SU-DHL-6 (cell line): ENCODE measurements at regions not wholly inside any gene's neighbourhood (a gene's known extent, or its start where the extent isn't known, plus 50 kb on each side); places are given as distances from the start of the nearest gene placed in this dataset.

Source experiments
- H2AFZ ChIP-seq: fragments of 200-600 bp; sonication (generic); 2 replicates; pipeline ENCODE4 v1.6.1; 2014; ENCODE audit warnings: low read depth, mild to moderate bottlenecking, moderate library complexity, mixed read lengths, antibody characterized with exemption, low read length; ENCODE audit not compliant: severe bottlenecking
- H3F3A ChIP-seq: fragments of 200-600 bp; shearing (Covaris generic); 2 replicates; pipeline ENCODE4 v1.6.0; 2016; ENCODE audit warnings: antibody characterized with exemption, mild to moderate bottlenecking; ENCODE audit not compliant: insufficient read depth
- H3K27ac ChIP-seq: fragments of 200-600 bp; sonication (generic); 2 replicates; pipeline ENCODE4 v1.5.1; 2016; ENCODE audit warnings: low read depth, mild to moderate bottlenecking, low read length, moderate library complexity, mixed read lengths
- H3K27me3 ChIP-seq: fragments of 200-600 bp; sonication (generic), shearing (Covaris generic); 2 replicates; pipeline ENCODE4 v1.6.0; 2014; ENCODE audit warnings: mild to moderate bottlenecking, low read length
- H3K36me3 ChIP-seq: fragments of 200-600 bp; sonication (generic); 2 replicates; pipeline ENCODE4 v1.6.1; 2014; ENCODE audit warnings: mild to moderate bottlenecking, low read length, mixed read lengths
- H3K4me2 ChIP-seq: fragments of 300-600, 200-600 bp; shearing (Covaris generic), sonication (generic); 2 replicates; pipeline ENCODE4 v1.6.0; 2014; ENCODE audit warnings: low read length, low read depth, mild to moderate bottlenecking; ENCODE audit not compliant: poor library complexity, severe bottlenecking
- H3K4me3 ChIP-seq: fragments of 200-600 bp; sonication (generic); 2 replicates; pipeline ENCODE4 v1.5.1; 2014; ENCODE audit warnings: antibody characterized with exemption, low read length, mild to moderate bottlenecking, mixed read lengths; ENCODE audit not compliant: insufficient read depth, poor library complexity, severe bottlenecking
- H3K79me2 ChIP-seq: fragments of 200-600 bp; sonication (generic); 2 replicates; pipeline ENCODE4 v1.6.1; 2014; ENCODE audit warnings: mild to moderate bottlenecking, low read length, moderate library complexity; ENCODE audit not compliant: insufficient read depth
- H3K9ac ChIP-seq: fragments of 200-600 bp; sonication (generic); 2 replicates; pipeline ENCODE4 v1.7.0; 2014; ENCODE audit warnings: mild to moderate bottlenecking, low read length
- H3K9me2 ChIP-seq: fragments of 200-600 bp; sonication (generic); replicated peaks from 2 replicates; pipeline ENCODE4 v1.6.1; 2014; ENCODE audit warnings: low read length; ENCODE audit not compliant: insufficient read depth
- H3K9me3 ChIP-seq: fragments of 200-600 bp; sonication (generic); 2 replicates; pipeline ENCODE4 v1.6.1; 2014; ENCODE audit warnings: low read length, mixed read lengths; ENCODE audit not compliant: insufficient read depth
- H4K20me1 ChIP-seq: fragments of 200-600 bp; sonication (generic); 2 replicates; pipeline ENCODE4 v1.6.1; 2014; ENCODE audit warnings: low read depth, mild to moderate bottlenecking, antibody characterized with exemption, low read length, moderate library complexity, mixed read lengths
- CTCF ChIP-seq: fragments of 200-600 bp; sonication (generic); IDR thresholded peaks from one replicate; pipeline ENCODE4 v1.5.1; 2017; ENCODE audit warnings: antibody characterized with exemption, mild to moderate bottlenecking, low read length, moderate library complexity; ENCODE audit not compliant: insufficient read depth, poor library complexity, severe bottlenecking
- EZH2phosphoT487 ChIP-seq: fragments of 200-600 bp; sonication (generic), shearing (Covaris generic); conservative IDR thresholded peaks from 2 replicates; pipeline ENCODE4 v1.6.1; 2018; ENCODE audit warnings: mild to moderate bottlenecking, antibody characterized with exemption, low read length, moderate library complexity, mixed read lengths

DNA sequence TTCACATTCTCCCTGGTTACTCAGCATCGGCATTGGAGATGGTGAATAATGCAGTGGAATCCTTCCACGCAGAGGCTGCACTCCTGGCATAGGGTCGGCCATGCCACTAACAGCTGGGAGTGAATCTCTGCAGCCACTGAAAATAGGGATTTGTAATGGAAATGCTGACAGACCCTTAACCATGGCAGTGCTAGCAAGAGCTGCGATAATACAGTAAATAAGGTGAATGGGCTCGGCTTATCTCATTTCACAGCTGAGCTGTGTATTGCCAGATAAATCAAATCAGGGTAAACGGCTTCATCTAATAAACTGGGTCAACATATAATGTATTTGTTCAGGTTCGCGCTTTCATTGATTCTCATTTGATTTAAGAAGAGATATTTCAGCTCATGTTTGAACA, 156.8 kb downstream of the SLC35B3 start:
- Histone ChIP-seq H3K4me3 (no peak overlapping the region), H3K27ac (no peak overlapping the region), H3K4me2 (no peak overlapping the region), H3K79me2 (no peaks in the 10 kb centered on the region), H2AFZ (no peak overlapping the region), H3K27me3 (no peaks in the 10 kb centered on the region), H3K36me3 (no peaks in the 10 kb centered on the region), H4K20me1 (no peaks in the 10 kb centered on the region), H3K9me3 (no peaks in the 10 kb centered on the region), H3K9me2 (no peaks in the 10 kb centered on the region), H3F3A (no peaks in the 10 kb centered on the region), H3K9ac (no peak overlapping the region)
- TF ChIP-seq EZH2phosphoT487: no peak
- no peak for TF ChIP-seq CTCF

DNA sequence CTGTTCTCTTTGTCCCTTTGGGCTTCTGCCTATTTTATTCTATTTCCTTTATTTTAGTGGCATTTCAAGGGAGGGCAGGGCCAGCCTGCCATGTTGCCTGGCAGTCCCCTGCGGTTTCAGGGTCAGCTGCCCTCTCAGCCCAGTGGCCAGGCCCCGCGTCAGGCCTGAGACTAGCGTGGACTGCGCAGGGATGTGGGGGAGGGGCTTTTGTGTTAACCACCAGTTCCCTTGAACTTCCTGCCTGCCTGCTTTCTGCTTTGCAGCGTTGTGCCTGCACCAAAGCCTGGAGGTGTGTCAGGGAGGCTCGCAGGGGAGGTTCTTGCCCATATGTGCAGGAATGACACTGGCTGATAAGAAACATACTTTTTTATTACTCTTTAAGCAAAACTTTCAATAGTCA, 157.6 kb downstream of the SLC35B3 start:
- no peak for TF ChIP-seq CTCF
- no peak for TF ChIP-seq EZH2phosphoT487
- H3K9me3 ChIP-seq: no peaks in the 10 kb centered on the region
- no peak overlapping the region for H3K27ac ChIP-seq
- no peaks in the 10 kb centered on the region for H3K27me3 ChIP-seq
- H3K36me3 ChIP-seq: no peaks in the 10 kb centered on the region
- H2AFZ ChIP-seq: no peak overlapping the region
- no peaks in the 10 kb centered on the region for H3K79me2 ChIP-seq
- no peak overlapping the region for H3K9ac ChIP-seq
- no peak overlapping the region for H3K4me3 ChIP-seq
- H3F3A ChIP-seq: no peaks in the 10 kb centered on the region
- H4K20me1 ChIP-seq: no peaks in the 10 kb centered on the region
- H3K4me2 ChIP-seq: no peak overlapping the region
- H3K9me2 ChIP-seq: no peaks in the 10 kb centered on the region

DNA sequence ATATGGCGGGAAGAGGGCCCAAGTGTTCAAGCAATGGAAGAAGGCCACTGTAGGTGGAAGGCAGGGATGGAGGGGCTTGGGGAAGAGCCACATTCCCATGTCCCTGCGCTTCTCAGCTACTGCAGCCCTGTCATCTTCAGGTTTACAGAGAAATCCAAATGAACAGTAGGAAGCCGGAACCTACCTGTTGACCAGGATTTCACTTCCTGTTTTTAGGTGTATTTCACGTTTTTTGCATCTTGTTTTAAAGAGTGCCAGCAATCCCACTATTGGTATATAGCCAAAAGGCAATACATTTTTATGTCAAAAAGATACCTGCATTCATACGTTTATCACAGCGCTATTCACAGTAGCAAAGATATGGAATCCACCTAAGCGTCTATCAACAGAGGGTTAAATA, 159.2 kb downstream of the SLC35B3 start:
- H3K9ac ChIP-seq: no peak overlapping the region
- H3K4me2 ChIP-seq: no peak overlapping the region
- no peak overlapping the region for H2AFZ ChIP-seq
- no peaks in the 10 kb centered on the region for H3K36me3 ChIP-seq
- no peaks in the 10 kb centered on the region for H3K9me2 ChIP-seq
- no peak overlapping the region for H3K27ac ChIP-seq
- H3K9me3 ChIP-seq: no peaks in the 10 kb centered on the region
- TF ChIP-seq CTCF: no peak
- no peak for TF ChIP-seq EZH2phosphoT487
- H3K27me3 ChIP-seq: no peaks in the 10 kb centered on the region
- no peak overlapping the region for H3K4me3 ChIP-seq
- no peaks in the 10 kb centered on the region for H3K79me2 ChIP-seq
- H3F3A ChIP-seq: no peaks in the 10 kb centered on the region
- H4K20me1 ChIP-seq: no peaks in the 10 kb centered on the region

DNA sequence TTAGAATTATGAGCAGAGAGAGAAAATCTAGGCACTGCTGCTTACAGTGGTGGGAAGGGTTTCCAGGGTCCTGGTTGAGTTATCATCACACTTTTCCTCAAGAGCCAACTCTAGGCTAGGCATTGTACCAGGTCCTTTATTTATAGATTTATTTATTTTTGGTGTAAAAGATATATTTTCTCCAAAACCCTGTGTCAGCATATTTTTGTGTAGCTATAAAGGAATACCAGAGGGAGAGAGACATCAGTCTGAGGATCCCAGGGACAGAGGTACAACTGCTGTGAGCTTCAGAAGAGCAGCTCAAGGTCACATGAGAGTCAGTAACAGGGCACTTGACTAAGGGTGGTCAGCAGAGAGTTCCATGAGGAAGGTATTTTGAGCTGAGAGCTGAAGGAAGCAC, 159.7 kb downstream of the SLC35B3 start:
- no peaks in the 10 kb centered on the region for H3K9me2 ChIP-seq
- no peak overlapping the region for H2AFZ ChIP-seq
- H4K20me1 ChIP-seq: no peaks in the 10 kb centered on the region
- TF ChIP-seq EZH2phosphoT487 (no peak), CTCF (no peak)
- no peaks in the 10 kb centered on the region for H3K27me3 ChIP-seq
- no peaks in the 10 kb centered on the region for H3K9me3 ChIP-seq
- H3K36me3 ChIP-seq: no peaks in the 10 kb centered on the region
- H3K27ac ChIP-seq: no peak overlapping the region
- H3K79me2 ChIP-seq: no peaks in the 10 kb centered on the region
- H3K4me2 ChIP-seq: no peak overlapping the region
- H3K9ac ChIP-seq: no peak overlapping the region
- no peak overlapping the region for H3K4me3 ChIP-seq
- no peaks in the 10 kb centered on the region for H3F3A ChIP-seq
